HEK293 (cell line): ENCODE measurements at regions not wholly inside any gene's neighbourhood (a gene's known extent, or its start where the extent isn't known, plus 50 kb on each side); places are given as distances from the start of the nearest gene placed in this dataset.

Experiments used
- WT1 ChIP-seq: fragments of 450-650 bp; formaldehyde crosslinking; IDR thresholded peaks from 2 replicates; pipeline ENCODE4 v1.5.1; 2016; ENCODE audit warnings: missing biosample characterization, missing genetic modification characterization
- ZNF148 ChIP-seq: fragments of 450-650 bp; formaldehyde crosslinking; IDR thresholded peaks from 2 replicates; pipeline ENCODE4 v1.5.0; 2017; ENCODE audit warnings: missing biosample characterization, missing genetic modification characterization, borderline replicate concordance

GRCh38 chr7:145293754-145294153, 457.9 kb upstream of the TPK1 start:
- no peak for TF ChIP-seq WT1 (tag by site-specific recombination)
- no peak for TF ChIP-seq ZNF148
